B cell (primary cell): ENCODE measurements at regions not wholly inside any gene's neighbourhood (a gene's known extent, or its start where the extent isn't known, plus 50 kb on each side); places are given as distances from the start of the nearest gene placed in this dataset.
"Not testable (repeated sequence)": the region's sequence is repeated elsewhere in the genome, so short reads cannot be mapped to it uniquely, and the experiment has no call there.

Experiments used
- ATAC-seq: fragments of 200-7000 bp; cut with Tn5 transposase; one replicate; pipeline ENCODE4 v1.10.0; 2021; ENCODE audit warnings: low read depth, mild to moderate bottlenecking, moderate number of reproducible peaks, moderate library complexity
- CTCF ChIA-PET: fragments of 350-600 bp; sonication (Branson Sonifier 250); formaldehyde crosslinking; loops from one replicate; lab custom pipeline; 2021; ENCODE audit warnings: antibody characterized with exemption, inconsistent platforms; lab: Charles Lee
- POLR2A ChIA-PET: fragments of 350-600 bp; sonication (Branson Sonifier 250); formaldehyde crosslinking; loops from one replicate; lab custom pipeline; 2021; ENCODE audit warnings: antibody characterized with exemption; lab: Charles Lee
- DNase-seq: peaks from one replicate; pipeline ENCODE4 v3.0.0; 2013
- H2AFZ ChIP-seq: 2 replicates; pipeline ENCODE4 v1.6.1; 2012; ENCODE audit warnings: mild to moderate bottlenecking, low read depth, low read length; ENCODE audit not compliant: insufficient read depth, poor library complexity, severe bottlenecking
- H3K27ac ChIP-seq, 2 donors: 1 replicate in 1 of 2; 2 replicates in 1 of 2; pipeline ENCODE4 v1.5.1; 2012 to 2013; ENCODE audit warnings: low read length in 2 of 2, mild to moderate bottlenecking in 2 of 2, moderate library complexity in 1 of 2
- H3K27me3 ChIP-seq, 4 experiments: fragments of 200-600 bp in 1 of 4; sonication (generic) in 1 of 4; replicated peaks in 1 of 4; 1 replicate in 2 of 4; 2 replicates in 2 of 4; pipeline versions ENCODE4 v1.6.1 to v1.7.0; 2013 to 2016; ENCODE audit warnings: low read length in 3 of 4, mild to moderate bottlenecking in 2 of 4, mixed read lengths in 1 of 4, moderate library complexity in 1 of 4; ENCODE audit not compliant: insufficient read depth in 4 of 4, control insufficient read depth in 3 of 4; ENCODE audit errors: control extremely low read depth in 1 of 4
- H3K36me3 ChIP-seq, 2 experiments: replicated peaks in 1 of 2; 1 replicate in 1 of 2; 2 replicates in 1 of 2; pipeline versions ENCODE4 v1.6.1 to v1.7.1; 2013; ENCODE audit warnings: low read length in 1 of 2; ENCODE audit not compliant: insufficient read depth in 2 of 2, control insufficient read depth in 1 of 2; ENCODE audit errors: control extremely low read depth in 1 of 2, extremely low read depth in 1 of 2
- H3K4me1 ChIP-seq, 2 donors: fragments of 200-600 bp in 1 of 2; sonication (generic) in 1 of 2; 1 replicate in 1 of 2; 2 replicates in 1 of 2; pipeline versions ENCODE4 v1.5.1 to v1.6.1; 2013 to 2017; ENCODE audit warnings: low read length in 2 of 2; ENCODE audit not compliant: control insufficient read depth in 2 of 2, insufficient read depth in 2 of 2
- H3K4me2 ChIP-seq: replicated peaks from 2 replicates; pipeline ENCODE3; 2012; ENCODE audit warnings: mild to moderate bottlenecking, low read depth, low read length; ENCODE audit not compliant: poor library complexity, severe bottlenecking
- H3K4me3 ChIP-seq, 5 experiments: fragments of 200-600 bp in 1 of 5; sonication (generic) in 1 of 5; 1 replicate in 3 of 5; 2 replicates in 2 of 5; pipeline versions ENCODE4 v1.5.1 to v1.7.0; 2011 to 2016; ENCODE audit warnings: low read length in 4 of 5, mild to moderate bottlenecking in 4 of 5, low read depth in 2 of 5, control low read depth in 1 of 5, moderate library complexity in 1 of 5; ENCODE audit not compliant: insufficient read depth in 1 of 5; ENCODE audit errors: control extremely low read depth in 1 of 5, extremely low read depth in 1 of 5
- H3K79me2 ChIP-seq: fragments of 200-600 bp; sonication (generic); one replicate; pipeline ENCODE4 v1.6.0; 2016; ENCODE audit warnings: low read length; ENCODE audit not compliant: control insufficient read depth, insufficient read depth
- H3K9ac ChIP-seq: fragments of 200-600 bp; sonication (generic); 2 replicates; pipeline ENCODE4 v1.6.1; 2017; ENCODE audit warnings: mild to moderate bottlenecking, low read length, moderate library complexity
- H3K9me3 ChIP-seq, 3 donors: one replicate each; pipeline versions ENCODE4 v1.6.1 to v1.7.1; 2013; ENCODE audit warnings: low read length in 2 of 3; ENCODE audit not compliant: control insufficient read depth in 2 of 3, insufficient read depth in 1 of 3; ENCODE audit errors: control extremely low read depth in 1 of 3
- H4K20me1 ChIP-seq: 2 replicates; pipeline ENCODE4 v1.6.0; 2012; ENCODE audit warnings: mild to moderate bottlenecking, low read length; ENCODE audit not compliant: insufficient read depth, control insufficient read depth, poor library complexity, severe bottlenecking
- H3K27ac Mint-ChIP-seq: one replicate; pipeline ENCODE4 v1.8.0; 2021; ENCODE audit warnings: mixed read lengths
- H3K27me3 Mint-ChIP-seq: one replicate; pipeline ENCODE4 v1.8.0; 2021; ENCODE audit warnings: mixed read lengths
- H3K4me1 Mint-ChIP-seq: one replicate; pipeline ENCODE4 v1.8.0; 2021; ENCODE audit warnings: mixed read lengths
- H3K4me3 Mint-ChIP-seq: one replicate; pipeline ENCODE4 v1.8.0; 2021; ENCODE audit warnings: mixed read lengths
- H3K9me3 Mint-ChIP-seq: one replicate; pipeline ENCODE4 v1.8.0; 2022; ENCODE audit warnings: mixed read lengths; ENCODE audit not compliant: insufficient read depth
- WGBS: methylation state at CpG from one replicate; pipeline ENCODE4 v1.1.5; 2013; ENCODE audit warnings: missing lambda C conversion rate; ENCODE audit not compliant: insufficient coverage; 5-methylcytosine and 5-hydroxymethylcytosine counted together
- intact Hi-C: fragments of 100-400 bp; cut with micrococcal nuclease; formaldehyde crosslinking; loops from one replicate; pipeline ENCODE4 v1.10.0; 2022

DNA sequence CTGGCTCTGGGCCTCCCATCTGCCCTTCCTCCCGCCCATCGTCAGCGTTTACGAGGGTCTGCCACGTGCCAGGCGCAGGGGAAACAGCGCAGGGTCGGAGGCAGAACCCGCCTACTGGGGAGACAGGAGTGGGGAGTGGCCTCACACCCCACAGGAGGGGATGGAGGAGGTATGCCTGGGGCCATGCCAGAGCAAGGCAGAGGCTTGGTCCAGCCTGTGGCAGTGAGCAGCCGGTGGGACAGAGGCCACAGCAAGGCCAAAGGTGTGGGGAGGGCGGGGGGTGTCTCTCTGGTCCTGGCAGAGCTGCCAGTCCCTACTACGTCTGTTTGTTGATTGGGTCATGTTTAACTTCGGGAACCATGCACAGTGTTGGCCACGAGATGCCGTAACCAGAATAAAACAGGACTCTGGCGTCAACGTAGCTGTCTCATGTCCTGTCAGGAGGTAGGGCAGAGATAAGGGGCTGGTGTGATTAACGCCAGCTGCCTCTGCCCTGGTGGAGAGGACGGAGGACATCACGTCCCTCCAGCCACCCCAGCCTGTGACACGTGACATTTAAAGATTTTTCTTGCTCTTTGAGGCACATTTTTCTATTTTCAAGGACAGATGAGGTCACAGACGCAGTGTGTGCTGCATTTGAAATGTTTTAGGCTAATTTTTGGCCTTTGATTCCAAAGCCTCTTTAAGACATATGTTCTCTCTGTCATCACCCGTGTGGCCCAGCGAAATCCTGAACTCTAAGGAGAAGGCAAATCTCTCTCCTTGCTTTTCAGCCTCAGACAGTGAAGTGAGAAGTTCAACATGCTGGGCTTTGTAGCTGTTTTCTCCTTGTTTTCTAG is 193.3 kb downstream of the LAT start:
- H4K20me1 ChIP-seq, H3K27ac ChIP-seq, H3K4me2 ChIP-seq, H3K4me1 Mint-ChIP-seq, POLR2A ChIA-PET, CTCF ChIA-PET, H3K36me3 ChIP-seq, H3K9ac ChIP-seq, H3K79me2 ChIP-seq, DNase-seq, ATAC-seq, H2AFZ ChIP-seq, H3K4me3 Mint-ChIP-seq, H3K27ac Mint-ChIP-seq, H3K9me3 ChIP-seq, H3K4me1 ChIP-seq, H3K9me3 Mint-ChIP-seq, intact Hi-C loops, H3K27me3 Mint-ChIP-seq, H3K27me3 ChIP-seq, H3K4me3 ChIP-seq: not testable (repeated sequence)
- 100% methylated on average over 9 of the region's 24 CpGs for WGBS

DNA sequence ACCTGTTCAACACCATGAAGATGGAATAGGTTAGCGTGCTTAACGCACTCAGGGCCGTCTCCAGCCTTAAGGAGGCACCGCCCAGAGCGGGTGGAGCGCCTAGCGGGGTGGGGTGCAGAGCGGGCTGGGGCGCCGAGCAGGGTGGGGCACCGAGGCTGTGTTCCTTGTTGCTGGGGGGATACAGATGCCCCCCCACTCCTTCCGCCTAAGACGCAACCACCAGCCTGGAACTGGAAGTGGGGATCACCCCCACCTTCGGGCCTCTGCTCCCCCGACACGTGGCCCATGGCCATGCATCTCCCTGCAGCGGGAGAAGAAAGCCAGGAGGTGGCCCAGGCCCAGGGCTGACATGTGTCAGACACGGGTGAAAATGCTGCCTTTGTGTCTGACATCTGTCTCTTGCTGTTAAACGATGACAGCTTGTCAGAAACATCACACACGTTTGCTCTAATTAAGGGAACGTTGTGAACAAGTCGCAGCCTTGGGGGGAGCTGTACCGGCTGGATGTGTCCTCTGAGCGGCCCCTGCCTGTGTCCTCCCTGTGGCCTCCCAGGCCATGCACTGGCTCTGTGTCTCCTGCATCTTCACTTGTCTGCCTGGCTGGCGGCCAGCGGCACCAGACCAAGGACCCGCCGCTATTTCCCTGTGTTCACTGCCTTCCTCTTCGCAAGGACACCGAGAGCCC is 192.5 kb downstream of the LAT start:
- H3K9me3 ChIP-seq, H3K4me3 Mint-ChIP-seq, H2AFZ ChIP-seq, H3K9ac ChIP-seq, H3K27ac ChIP-seq, ATAC-seq, intact Hi-C loops, H3K79me2 ChIP-seq, H3K27me3 Mint-ChIP-seq, H3K27me3 ChIP-seq, H3K4me3 ChIP-seq, CTCF ChIA-PET, H3K4me2 ChIP-seq, DNase-seq, H3K4me1 Mint-ChIP-seq, H3K9me3 Mint-ChIP-seq, H3K4me1 ChIP-seq, H4K20me1 ChIP-seq, H3K36me3 ChIP-seq, POLR2A ChIA-PET, H3K27ac Mint-ChIP-seq: not testable (repeated sequence)
- 97% methylated on average over 23 of the region's 30 CpGs for WGBS

DNA sequence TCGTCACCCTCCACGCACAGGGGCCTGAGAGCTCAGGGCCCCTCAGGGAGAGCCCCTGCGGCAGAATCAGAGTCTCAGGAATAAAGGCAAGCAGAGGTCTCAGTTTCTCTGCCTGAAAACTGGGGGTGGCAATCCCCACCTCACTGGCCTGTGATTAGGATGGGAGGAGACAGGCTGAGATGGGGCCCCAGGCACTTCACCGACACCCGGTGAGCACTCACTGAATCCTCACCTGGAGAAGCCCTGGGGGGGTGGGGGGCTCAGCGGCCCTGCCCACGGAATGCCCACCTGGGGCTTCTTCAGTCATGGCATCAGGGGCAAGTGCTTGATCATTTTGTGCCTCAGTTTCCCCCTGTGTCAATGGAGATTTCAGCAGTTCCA is 192.0 kb downstream of the LAT start:
- not testable (repeated sequence) for H3K9me3 Mint-ChIP-seq, H3K9ac ChIP-seq

DNA sequence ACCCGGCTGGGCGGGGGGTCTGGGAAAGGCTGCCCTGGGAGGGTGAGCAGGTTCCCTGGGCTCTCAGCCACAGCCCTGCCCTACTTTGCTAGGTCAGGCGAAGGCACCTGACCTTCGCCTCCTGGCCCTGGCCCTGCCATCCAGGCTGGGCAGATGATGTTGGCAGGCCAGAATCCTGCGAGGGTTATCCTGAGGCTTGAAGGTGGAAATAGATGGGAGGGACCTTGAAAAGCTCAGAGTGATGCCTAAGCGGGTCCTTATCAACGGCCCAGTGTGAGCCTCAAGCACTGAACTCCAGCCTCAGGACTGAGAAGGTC is 191.3 kb downstream of the LAT start:
- H3K4me3 ChIP-seq, H3K4me1 Mint-ChIP-seq, H3K27me3 Mint-ChIP-seq, H3K4me2 ChIP-seq, H3K4me1 ChIP-seq, H3K9me3 Mint-ChIP-seq, H3K9ac ChIP-seq, POLR2A ChIA-PET, H2AFZ ChIP-seq, H3K27ac Mint-ChIP-seq, H3K27ac ChIP-seq, CTCF ChIA-PET, H3K79me2 ChIP-seq, H4K20me1 ChIP-seq, DNase-seq, H3K36me3 ChIP-seq, H3K9me3 ChIP-seq, intact Hi-C loops, H3K27me3 ChIP-seq, H3K4me3 Mint-ChIP-seq, ATAC-seq: not testable (repeated sequence)
- WGBS = 90% methylated on average over 7 of the region's 7 CpGs

More for the DNA sequence above, 192.0 kb downstream of the LAT start:
- H3K27me3 Mint-ChIP-seq, DNase-seq, H3K27ac ChIP-seq, H2AFZ ChIP-seq, H3K9me3 ChIP-seq, H3K4me3 Mint-ChIP-seq, H3K4me1 ChIP-seq, H3K36me3 ChIP-seq, POLR2A ChIA-PET, H3K4me2 ChIP-seq, H3K79me2 ChIP-seq, H3K27me3 ChIP-seq, H3K4me1 Mint-ChIP-seq, H4K20me1 ChIP-seq, H3K27ac Mint-ChIP-seq, CTCF ChIA-PET, H3K4me3 ChIP-seq, intact Hi-C loops, ATAC-seq: not testable (repeated sequence)
- WGBS = no CpG with 5 or more reads among the region's 7 CpGs
